ENCODE measurements at regions not wholly inside any gene's neighbourhood (a gene's known extent, or its start where the extent isn't known, plus 50 kb on each side); places are given as distances from the start of the nearest gene placed in this dataset.

DNA sequence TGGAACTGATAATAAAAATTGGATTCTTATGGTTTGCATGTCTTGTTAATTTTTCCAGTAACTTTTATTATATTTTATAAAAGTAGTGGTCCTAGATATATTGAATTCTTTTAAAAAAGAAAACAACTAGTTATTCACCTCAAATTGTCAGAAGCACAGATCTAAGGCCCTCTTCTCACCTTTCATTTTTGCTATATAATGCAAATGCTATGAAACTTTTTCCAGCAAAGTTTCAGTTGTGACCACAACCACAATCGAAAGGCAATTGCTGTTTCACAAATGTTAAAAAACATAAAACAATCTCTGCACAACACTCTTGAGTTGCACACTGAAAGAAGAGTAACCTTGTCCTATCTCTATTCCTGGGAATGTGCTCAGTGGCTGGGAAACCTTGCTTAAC is 479.8 kb upstream of the FLRT2 start:
- Mint-ChIP-seq H3K9me3 (peaks cover 0 to 14% (median 10%) of the 10 kb centered on the region in 7 donors), H3K4me3 (no peak overlapping the region), H3K27me3 (ENCODE audit: low read depth in 3 of 3) (no peaks in the 10 kb centered on the region), H3K36me3 (no peaks in the 10 kb centered on the region), H3K27ac (no peak overlapping the region), H3K4me1 (no peaks in the 10 kb centered on the region)
- Histone ChIP-seq H3K27ac (ENCODE audit: low read depth in 1 of 2, low read length in 2 of 2) (no peak overlapping the region), H3K36me3 (replicated peaks in 1 of 2; ENCODE audit: control insufficient read depth in 1 of 2, insufficient read depth in 2 of 2, low read length in 2 of 2) (no peaks in the 10 kb centered on the region), H3K4me1 (ENCODE audit: control insufficient read depth in 1 of 2, insufficient read depth in 2 of 2, low read length in 2 of 2) (no peaks in the 10 kb centered on the region), H3K9me3 (replicated peaks in 1 of 2; ENCODE audit: control insufficient read depth in 1 of 2, insufficient read depth in 1 of 2, low read length in 2 of 2) (peaks cover 8 to 14% of the 10 kb centered on the region in 2 donors), H3K4me3 (replicated peaks in 1 of 3; ENCODE audit: low read depth in 2 of 3, low read length in 3 of 3) (no peak overlapping the region), H4K20me1 (ENCODE audit: insufficient read depth, low read length) (no peaks in the 10 kb centered on the region), H2AFZ (ENCODE audit: insufficient read depth, low read depth, low read length, poor library complexity, severe bottlenecking) (no peak overlapping the region), H3K27me3 (ENCODE audit: control insufficient read depth in 2 of 2, insufficient read depth in 2 of 2, low read length in 2 of 2) (no peaks in the 10 kb centered on the region), H3K79me2 (ENCODE audit: insufficient read depth, low read length) (no peaks in the 10 kb centered on the region), H3K9ac (ENCODE audit: insufficient read depth, low read length, poor library complexity, severe bottlenecking) (no peak overlapping the region), H3K4me2 (replicated peaks; ENCODE audit: extremely low read depth, low read length, poor library complexity, severe bottlenecking) (no peak overlapping the region)
- DNase-seq, result no peak
- WGBS (ENCODE audit: insufficient coverage), result no CpG with 5 or more reads among the region's 1 CpG
- TF ChIP-seq, protein P1, sequence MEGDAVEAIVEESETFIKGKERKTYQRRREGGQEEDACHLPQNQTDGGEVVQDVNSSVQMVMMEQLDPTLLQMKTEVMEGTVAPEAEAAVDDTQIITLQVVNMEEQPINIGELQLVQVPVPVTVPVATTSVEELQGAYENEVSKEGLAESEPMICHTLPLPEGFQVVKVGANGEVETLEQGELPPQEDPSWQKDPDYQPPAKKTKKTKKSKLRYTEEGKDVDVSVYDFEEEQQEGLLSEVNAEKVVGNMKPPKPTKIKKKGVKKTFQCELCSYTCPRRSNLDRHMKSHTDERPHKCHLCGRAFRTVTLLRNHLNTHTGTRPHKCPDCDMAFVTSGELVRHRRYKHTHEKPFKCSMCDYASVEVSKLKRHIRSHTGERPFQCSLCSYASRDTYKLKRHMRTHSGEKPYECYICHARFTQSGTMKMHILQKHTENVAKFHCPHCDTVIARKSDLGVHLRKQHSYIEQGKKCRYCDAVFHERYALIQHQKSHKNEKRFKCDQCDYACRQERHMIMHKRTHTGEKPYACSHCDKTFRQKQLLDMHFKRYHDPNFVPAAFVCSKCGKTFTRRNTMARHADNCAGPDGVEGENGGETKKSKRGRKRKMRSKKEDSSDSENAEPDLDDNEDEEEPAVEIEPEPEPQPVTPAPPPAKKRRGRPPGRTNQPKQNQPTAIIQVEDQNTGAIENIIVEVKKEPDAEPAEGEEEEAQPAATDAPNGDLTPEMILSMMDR (IDR thresholded peaks at IDR 0.05), result no peak
- intact Hi-C loops (cut with micrococcal nuclease), result no loop called here

GRCh38 chr14:85052646-85053045 is 477.3 kb upstream of the FLRT2 start:
- no peaks in the 10 kb centered on the region for H3K4me1 Mint-ChIP-seq
- Histone ChIP-seq H3K27ac (ENCODE audit: low read depth in 1 of 2, low read length in 2 of 2) (no peak overlapping the region), H3K9me3 (replicated peaks in 1 of 2; ENCODE audit: control insufficient read depth in 1 of 2, insufficient read depth in 1 of 2, low read length in 2 of 2) (peaks cover 8 to 12% of the 10 kb centered on the region in 2 donors), H3K4me1 (ENCODE audit: control insufficient read depth in 1 of 2, insufficient read depth in 2 of 2, low read length in 2 of 2) (no peaks in the 10 kb centered on the region), H3K4me3 (replicated peaks in 1 of 3; ENCODE audit: low read depth in 2 of 3, low read length in 3 of 3) (no peak overlapping the region), H3K4me2 (replicated peaks; ENCODE audit: extremely low read depth, low read length, poor library complexity, severe bottlenecking) (no peak overlapping the region), H3K36me3 (replicated peaks in 1 of 2; ENCODE audit: control insufficient read depth in 1 of 2, insufficient read depth in 2 of 2, low read length in 2 of 2) (no peaks in the 10 kb centered on the region), H3K9ac (ENCODE audit: insufficient read depth, low read length, poor library complexity, severe bottlenecking) (no peak overlapping the region), H2AFZ (ENCODE audit: insufficient read depth, low read depth, low read length, poor library complexity, severe bottlenecking) (no peak overlapping the region), H3K79me2 (ENCODE audit: insufficient read depth, low read length) (no peaks in the 10 kb centered on the region), H3K27me3 (ENCODE audit: control insufficient read depth in 2 of 2, insufficient read depth in 2 of 2, low read length in 2 of 2) (no peaks in the 10 kb centered on the region), H4K20me1 (ENCODE audit: insufficient read depth, low read length) (no peaks in the 10 kb centered on the region)
- intact Hi-C loops (cut with micrococcal nuclease), result no loop called here
- WGBS (ENCODE audit: insufficient coverage), result no CpG with 5 or more reads among the region's 2 CpGs
- TF ChIP-seq, protein P1 (IDR thresholded peaks at IDR 0.05), result no peak
- H3K9me3 Mint-ChIP-seq, result peaks cover 2 to 16% (median 10%) of the 10 kb centered on the region in 7 donors
- no peaks in the 10 kb centered on the region for H3K36me3 Mint-ChIP-seq
- no peaks in the 10 kb centered on the region for H3K27me3 Mint-ChIP-seq (ENCODE audit: low read depth in 3 of 3)
- H3K4me3 Mint-ChIP-seq, result no peak overlapping the region
- no peak overlapping the region for H3K27ac Mint-ChIP-seq
- DNase-seq, result no peak

Data from CD14-positive monocyte (primary cell).